H1 (cell line): ENCODE measurements at regions not wholly inside any gene's neighbourhood (a gene's known extent, or its start where the extent isn't known, plus 50 kb on each side); places are given as distances from the start of the nearest gene placed in this dataset.
A peak's percentile ranks its signal among the peaks of the same experiment; 100 is the strongest.

ENCODE experiments used
- CTCF ChIA-PET: fragments of 300-600 bp; sonication (Branson Sonifier 250); formaldehyde crosslinking; loops from one replicate; lab custom pipeline; 2021; ENCODE audit not compliant: partially characterized antibody; lab: Charles Lee
- POLR2A ChIA-PET: fragments of 300-600 bp; sonication (Branson Sonifier 250); formaldehyde crosslinking; loops from one replicate; lab custom pipeline; 2021; ENCODE audit warnings: inconsistent platforms; ENCODE audit not compliant: partially characterized antibody; lab: Charles Lee
- DNase-seq, 2 experiments: peaks; one replicate each; pipeline versions ENCODE4 v3.0.0 to v3.0.0-alpha.2; 2010 to 2022; ENCODE audit warnings: low spot score in 2 of 2, low read depth in 1 of 2, mixed read lengths in 1 of 2
- FAIRE-seq: peaks from 2 replicates; lab custom pipeline; 2011; peaks lifted over from hg19 to GRCh38; lab: Jason Lieb, UNC
- H2AFZ ChIP-seq: 2 replicates; pipeline ENCODE4 v1.8.1; 2012; ENCODE audit warnings: low read length, inconsistent platforms
- H2AK5ac ChIP-seq: 2 replicates; pipeline ENCODE4 v1.6.1; 2013; ENCODE audit warnings: low read depth, low read length
- H2BK120ac ChIP-seq: replicated peaks from 2 replicates; pipeline ENCODE3; 2013; ENCODE audit warnings: low read depth, low read length, inconsistent platforms
- H2BK12ac ChIP-seq: 2 replicates; pipeline ENCODE4 v1.6.1; 2013; ENCODE audit warnings: low read depth, low read length
- H2BK15ac ChIP-seq: 2 replicates; pipeline ENCODE4 v1.6.1; 2013; ENCODE audit warnings: low read length
- H2BK20ac ChIP-seq: 2 replicates; pipeline ENCODE4 v1.6.1; 2013; ENCODE audit warnings: low read length
- H2BK5ac ChIP-seq: 2 replicates; pipeline ENCODE4 v1.6.1; 2013; ENCODE audit warnings: low read depth, low read length
- H3K14ac ChIP-seq: 2 replicates; pipeline ENCODE4 v1.6.1; 2013; ENCODE audit warnings: inconsistent platforms; ENCODE audit not compliant: insufficient read length
- H3K18ac ChIP-seq: 2 replicates; pipeline ENCODE4 v1.6.1; 2013; ENCODE audit warnings: low read length; ENCODE audit errors: extremely low read depth
- H3K23ac ChIP-seq: 2 replicates; pipeline ENCODE4 v1.6.1; 2013; ENCODE audit warnings: inconsistent platforms; ENCODE audit not compliant: insufficient read length
- H3K23me2 ChIP-seq: 2 replicates; pipeline ENCODE4 v1.6.1; 2013; ENCODE audit warnings: low read depth, low read length
- H3K27ac ChIP-seq: 2 replicates; pipeline ENCODE4 v1.6.1; 2011; ENCODE audit warnings: low read depth, low read length, inconsistent platforms
- H3K27me3 ChIP-seq, 4 experiments: replicated peaks in 1 of 4; 1 replicate in 1 of 4; 2 replicates in 3 of 4; pipeline versions ENCODE4 v1.6.1 to v1.8.1; 2011 to 2013; ENCODE audit warnings: low read length in 3 of 4, mild to moderate bottlenecking in 3 of 4, inconsistent platforms in 2 of 4, mixed read lengths in 2 of 4, moderate library complexity in 1 of 4; ENCODE audit not compliant: control insufficient read depth in 3 of 4, insufficient read depth in 3 of 4; ENCODE audit errors: extremely low read depth in 1 of 4
- H3K36me3 ChIP-seq, 4 experiments: 2 replicates each; pipeline versions ENCODE4 v1.6.1 to v1.8.1; 2011 to 2013; ENCODE audit warnings: mild to moderate bottlenecking in 4 of 4, low read length in 3 of 4, moderate library complexity in 2 of 4, control low read depth in 1 of 4, inconsistent platforms in 1 of 4; ENCODE audit not compliant: insufficient read depth in 4 of 4, control insufficient read depth in 2 of 4
- H3K4ac ChIP-seq: replicated peaks from 2 replicates; pipeline ENCODE3; 2013; ENCODE audit warnings: low read length, low read depth, mixed read lengths, inconsistent platforms; ENCODE audit not compliant: insufficient read length
- H3K4me1 ChIP-seq, 4 experiments: replicated peaks in 1 of 4; 1 replicate in 1 of 4; 2 replicates in 3 of 4; pipeline versions ENCODE4 v1.6.1 to v1.8.1; 2011 to 2013; ENCODE audit warnings: low read length in 3 of 4, inconsistent platforms in 2 of 4, mixed read lengths in 1 of 4; ENCODE audit not compliant: insufficient read depth in 4 of 4, control insufficient read depth in 3 of 4
- H3K4me2 ChIP-seq, 2 experiments: 2 replicates each; pipeline versions ENCODE4 v1.6.1 to v1.8.1; 2011 to 2013; ENCODE audit warnings: low read depth in 2 of 2, low read length in 2 of 2, control low read depth in 1 of 2, inconsistent platforms in 1 of 2, mild to moderate bottlenecking in 1 of 2; ENCODE audit not compliant: insufficient read depth in 1 of 2
- H3K4me3 ChIP-seq, 4 experiments: fragments of 200-600, 300-600 bp in 1 of 4; sonication (generic), shearing (Covaris generic), sonication (Bioruptor Twin) in 1 of 4; 2 replicates each; pipeline versions ENCODE4 v1.5.1 to v1.8.1; 2011 to 2016; ENCODE audit warnings: low read length in 4 of 4, low read depth in 3 of 4, control low read depth in 2 of 4, inconsistent platforms in 2 of 4, mild to moderate bottlenecking in 2 of 4, mixed read lengths in 1 of 4, moderate library complexity in 1 of 4; ENCODE audit not compliant: insufficient read depth in 2 of 4; ENCODE audit errors: extremely low read depth in 1 of 4
- H3K56ac ChIP-seq: replicated peaks from 2 replicates; pipeline ENCODE3; 2013; ENCODE audit warnings: low read depth, mild to moderate bottlenecking, mixed read lengths, low read length, inconsistent platforms; ENCODE audit not compliant: insufficient read length
- H3K79me1 ChIP-seq: 2 replicates; pipeline ENCODE4 v1.6.1; 2013; ENCODE audit warnings: low read depth, low read length, control low read depth
- H3K79me2 ChIP-seq, 2 experiments: 2 replicates each; pipeline versions ENCODE4 v1.6.1 to v1.8.1; 2012 to 2013; ENCODE audit warnings: low read length in 2 of 2, mild to moderate bottlenecking in 2 of 2, inconsistent platforms in 1 of 2; ENCODE audit not compliant: insufficient read depth in 2 of 2, control insufficient read depth in 1 of 2
- H3K9ac ChIP-seq, 4 experiments: replicated peaks in 1 of 4; 1 replicate in 1 of 4; 2 replicates in 3 of 4; pipeline versions ENCODE4 v1.6.1 to v1.8.1; 2011 to 2013; ENCODE audit warnings: low read depth in 3 of 4, low read length in 3 of 4, control low read depth in 2 of 4, mild to moderate bottlenecking in 2 of 4, moderate library complexity in 2 of 4, inconsistent platforms in 1 of 4; ENCODE audit errors: extremely low read depth in 1 of 4
- H3K9me3 ChIP-seq, 2 experiments: 2 replicates each; pipeline versions ENCODE4 v1.6.1 to v1.8.1; 2012 to 2013; ENCODE audit warnings: mild to moderate bottlenecking in 2 of 2, moderate library complexity in 2 of 2, control low read depth in 1 of 2, inconsistent platforms in 1 of 2, low read depth in 1 of 2, low read length in 1 of 2, mixed read lengths in 1 of 2; ENCODE audit not compliant: insufficient read depth in 2 of 2
- H4K20me1 ChIP-seq, 2 experiments: replicated peaks in 1 of 2; 2 replicates each; pipeline versions ENCODE3 to v1.8.1; 2011 to 2013; ENCODE audit warnings: inconsistent platforms in 2 of 2, low read length in 2 of 2, mild to moderate bottlenecking in 1 of 2; ENCODE audit not compliant: insufficient read depth in 2 of 2, control insufficient read depth in 1 of 2
- H4K5ac ChIP-seq: 2 replicates; pipeline ENCODE4 v1.6.1; 2013; ENCODE audit warnings: low read length, low read depth, mixed read lengths, inconsistent platforms; ENCODE audit not compliant: insufficient read length
- H4K8ac ChIP-seq: 2 replicates; pipeline ENCODE4 v1.8.0; 2013; ENCODE audit warnings: mild to moderate bottlenecking, moderate library complexity, low read length, inconsistent platforms; ENCODE audit not compliant: insufficient read depth; ENCODE audit errors: extremely low read depth
- H4K91ac ChIP-seq: replicated peaks from 2 replicates; pipeline ENCODE3; 2013; ENCODE audit warnings: low read length, mixed read lengths, inconsistent platforms; ENCODE audit not compliant: insufficient read length
- WGBS, 2 experiments: shearing (Covaris generic) in 1 of 2; methylation state at CpG; one replicate each; pipeline versions ENCODE4 v1.1.6 to v1.1.7; 2013 to 2015; ENCODE audit warnings: low lambda C conversion rate in 2 of 2, mixed read lengths in 2 of 2, inconsistent platforms in 1 of 2, low coverage in 1 of 2, missing lambda C conversion rate in 1 of 2; ENCODE audit not compliant: insufficient replicate concordance in 2 of 2, insufficient coverage in 1 of 2, insufficient read length in 1 of 2; ENCODE audit errors: extremely low coverage in 1 of 2, missing lambda C conversion rate in 1 of 2; 5-methylcytosine and 5-hydroxymethylcytosine counted together
- TF ChIP-seq, protein P1 (sequence below): fragments of 300-600 bp; sonication (generic); IDR thresholded peaks from 2 replicates; pipeline ENCODE4 v1.7.1; 2012; ENCODE audit warnings: low read length, moderate library complexity, mild to moderate bottlenecking, inconsistent platforms; ENCODE audit not compliant: insufficient replicate concordance

- Histone ChIP-seq H2BK5ac (no peak overlapping the region), H2BK12ac (no peak overlapping the region), H3K23me2 (no peaks in the 10 kb centered on the region), H3K56ac (no peak overlapping the region), H3K4me1 (no peaks in the 10 kb centered on the region), H3K79me2 (no peaks in the 10 kb centered on the region), H4K20me1 (no peaks in the 10 kb centered on the region), H3K36me3 (no peaks in the 10 kb centered on the region), H4K8ac (no peak overlapping the region), H3K23ac (no peak overlapping the region), H3K27ac (no peak overlapping the region), H3K4me3 (no peak overlapping the region), H2BK15ac (no peak overlapping the region), H4K5ac (no peak overlapping the region), H2AK5ac (no peak overlapping the region), H3K9me3 (no peaks in the 10 kb centered on the region; a peak in 1 of 4 replicates), H2BK20ac (no peak overlapping the region), H3K4me2 (no peak overlapping the region), H3K14ac (no peak overlapping the region), H2AFZ (no peak overlapping the region), H3K4ac (no peak overlapping the region), H3K9ac (no peak overlapping the region), H2BK120ac (no peak overlapping the region), H4K91ac (no peak overlapping the region), H3K27me3 (no peaks in the 10 kb centered on the region), H3K79me1 (no peaks in the 10 kb centered on the region), H3K18ac (no peak overlapping the region)
- ChIA-PET CTCF (no interaction called here), POLR2A (no interaction called here)
- 90% methylated on average over 2 of the region's 2 CpGs; no CpG with 5 or more reads in 1 of the 2 experiments for WGBS, 2 experiments
- DNase-seq (no peak), FAIRE-seq (peak; percentile 32)
- TF ChIP-seq, protein P1, sequence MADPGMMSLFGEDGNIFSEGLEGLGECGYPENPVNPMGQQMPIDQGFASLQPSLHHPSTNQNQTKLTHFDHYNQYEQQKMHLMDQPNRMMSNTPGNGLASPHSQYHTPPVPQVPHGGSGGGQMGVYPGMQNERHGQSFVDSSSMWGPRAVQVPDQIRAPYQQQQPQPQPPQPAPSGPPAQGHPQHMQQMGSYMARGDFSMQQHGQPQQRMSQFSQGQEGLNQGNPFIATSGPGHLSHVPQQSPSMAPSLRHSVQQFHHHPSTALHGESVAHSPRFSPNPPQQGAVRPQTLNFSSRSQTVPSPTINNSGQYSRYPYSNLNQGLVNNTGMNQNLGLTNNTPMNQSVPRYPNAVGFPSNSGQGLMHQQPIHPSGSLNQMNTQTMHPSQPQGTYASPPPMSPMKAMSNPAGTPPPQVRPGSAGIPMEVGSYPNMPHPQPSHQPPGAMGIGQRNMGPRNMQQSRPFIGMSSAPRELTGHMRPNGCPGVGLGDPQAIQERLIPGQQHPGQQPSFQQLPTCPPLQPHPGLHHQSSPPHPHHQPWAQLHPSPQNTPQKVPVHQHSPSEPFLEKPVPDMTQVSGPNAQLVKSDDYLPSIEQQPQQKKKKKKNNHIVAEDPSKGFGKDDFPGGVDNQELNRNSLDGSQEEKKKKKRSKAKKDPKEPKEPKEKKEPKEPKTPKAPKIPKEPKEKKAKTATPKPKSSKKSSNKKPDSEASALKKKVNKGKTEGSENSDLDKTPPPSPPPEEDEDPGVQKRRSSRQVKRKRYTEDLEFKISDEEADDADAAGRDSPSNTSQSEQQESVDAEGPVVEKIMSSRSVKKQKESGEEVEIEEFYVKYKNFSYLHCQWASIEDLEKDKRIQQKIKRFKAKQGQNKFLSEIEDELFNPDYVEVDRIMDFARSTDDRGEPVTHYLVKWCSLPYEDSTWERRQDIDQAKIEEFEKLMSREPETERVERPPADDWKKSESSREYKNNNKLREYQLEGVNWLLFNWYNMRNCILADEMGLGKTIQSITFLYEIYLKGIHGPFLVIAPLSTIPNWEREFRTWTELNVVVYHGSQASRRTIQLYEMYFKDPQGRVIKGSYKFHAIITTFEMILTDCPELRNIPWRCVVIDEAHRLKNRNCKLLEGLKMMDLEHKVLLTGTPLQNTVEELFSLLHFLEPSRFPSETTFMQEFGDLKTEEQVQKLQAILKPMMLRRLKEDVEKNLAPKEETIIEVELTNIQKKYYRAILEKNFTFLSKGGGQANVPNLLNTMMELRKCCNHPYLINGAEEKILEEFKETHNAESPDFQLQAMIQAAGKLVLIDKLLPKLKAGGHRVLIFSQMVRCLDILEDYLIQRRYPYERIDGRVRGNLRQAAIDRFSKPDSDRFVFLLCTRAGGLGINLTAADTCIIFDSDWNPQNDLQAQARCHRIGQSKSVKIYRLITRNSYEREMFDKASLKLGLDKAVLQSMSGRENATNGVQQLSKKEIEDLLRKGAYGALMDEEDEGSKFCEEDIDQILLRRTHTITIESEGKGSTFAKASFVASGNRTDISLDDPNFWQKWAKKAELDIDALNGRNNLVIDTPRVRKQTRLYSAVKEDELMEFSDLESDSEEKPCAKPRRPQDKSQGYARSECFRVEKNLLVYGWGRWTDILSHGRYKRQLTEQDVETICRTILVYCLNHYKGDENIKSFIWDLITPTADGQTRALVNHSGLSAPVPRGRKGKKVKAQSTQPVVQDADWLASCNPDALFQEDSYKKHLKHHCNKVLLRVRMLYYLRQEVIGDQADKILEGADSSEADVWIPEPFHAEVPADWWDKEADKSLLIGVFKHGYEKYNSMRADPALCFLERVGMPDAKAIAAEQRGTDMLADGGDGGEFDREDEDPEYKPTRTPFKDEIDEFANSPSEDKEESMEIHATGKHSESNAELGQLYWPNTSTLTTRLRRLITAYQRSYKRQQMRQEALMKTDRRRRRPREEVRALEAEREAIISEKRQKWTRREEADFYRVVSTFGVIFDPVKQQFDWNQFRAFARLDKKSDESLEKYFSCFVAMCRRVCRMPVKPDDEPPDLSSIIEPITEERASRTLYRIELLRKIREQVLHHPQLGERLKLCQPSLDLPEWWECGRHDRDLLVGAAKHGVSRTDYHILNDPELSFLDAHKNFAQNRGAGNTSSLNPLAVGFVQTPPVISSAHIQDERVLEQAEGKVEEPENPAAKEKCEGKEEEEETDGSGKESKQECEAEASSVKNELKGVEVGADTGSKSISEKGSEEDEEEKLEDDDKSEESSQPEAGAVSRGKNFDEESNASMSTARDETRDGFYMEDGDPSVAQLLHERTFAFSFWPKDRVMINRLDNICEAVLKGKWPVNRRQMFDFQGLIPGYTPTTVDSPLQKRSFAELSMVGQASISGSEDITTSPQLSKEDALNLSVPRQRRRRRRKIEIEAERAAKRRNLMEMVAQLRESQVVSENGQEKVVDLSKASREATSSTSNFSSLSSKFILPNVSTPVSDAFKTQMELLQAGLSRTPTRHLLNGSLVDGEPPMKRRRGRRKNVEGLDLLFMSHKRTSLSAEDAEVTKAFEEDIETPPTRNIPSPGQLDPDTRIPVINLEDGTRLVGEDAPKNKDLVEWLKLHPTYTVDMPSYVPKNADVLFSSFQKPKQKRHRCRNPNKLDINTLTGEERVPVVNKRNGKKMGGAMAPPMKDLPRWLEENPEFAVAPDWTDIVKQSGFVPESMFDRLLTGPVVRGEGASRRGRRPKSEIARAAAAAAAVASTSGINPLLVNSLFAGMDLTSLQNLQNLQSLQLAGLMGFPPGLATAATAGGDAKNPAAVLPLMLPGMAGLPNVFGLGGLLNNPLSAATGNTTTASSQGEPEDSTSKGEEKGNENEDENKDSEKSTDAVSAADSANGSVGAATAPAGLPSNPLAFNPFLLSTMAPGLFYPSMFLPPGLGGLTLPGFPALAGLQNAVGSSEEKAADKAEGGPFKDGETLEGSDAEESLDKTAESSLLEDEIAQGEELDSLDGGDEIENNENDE = no peak
Measured at GRCh38 chr9:13642646-13643045, 363.2 kb upstream of the MPDZ start.
